Hepatocyte (in vitro differentiated cells): ENCODE measurements at regions not wholly inside any gene's neighbourhood (a gene's known extent, or its start where the extent isn't known, plus 50 kb on each side); places are given as distances from the start of the nearest gene placed in this dataset.

ENCODE experiments used
- DNase-seq: peaks from one replicate; pipeline ENCODE4 v3.0.0-alpha.2; 2016; ENCODE audit warnings: low spot score
- H2AFZ ChIP-seq: fragments of 200-600 bp; sonication (generic); 2 replicates; pipeline ENCODE4 v1.6.0; 2016; ENCODE audit warnings: antibody characterized with exemption, mild to moderate bottlenecking
- H3K27ac ChIP-seq: fragments of 200-600 bp; sonication (generic); 2 replicates; pipeline ENCODE4 v1.5.1; 2016; ENCODE audit warnings: mild to moderate bottlenecking
- H3K27me3 ChIP-seq: fragments of 200-600 bp; sonication (generic); 2 replicates; pipeline ENCODE4 v1.6.1; 2016
- H3K36me3 ChIP-seq: fragments of 200-600 bp; sonication (generic); replicated peaks from 2 replicates; pipeline ENCODE4 v1.5.1; 2016; ENCODE audit warnings: low read depth; ENCODE audit not compliant: insufficient read depth
- H3K4me1 ChIP-seq: fragments of 200-600 bp; sonication (generic); 2 replicates; pipeline ENCODE4 v1.5.1; 2016; ENCODE audit warnings: mild to moderate bottlenecking, moderate library complexity; ENCODE audit not compliant: insufficient read depth
- H3K4me2 ChIP-seq: fragments of 200-600 bp; sonication (generic); 2 replicates; pipeline ENCODE4 v1.6.0; 2016
- H3K4me3 ChIP-seq: fragments of 200-600 bp; sonication (generic); 2 replicates; pipeline ENCODE4 v1.5.1; 2016; ENCODE audit warnings: mild to moderate bottlenecking
- H3K79me2 ChIP-seq: fragments of 200-600 bp; sonication (generic); 2 replicates; pipeline ENCODE4 v1.6.0; 2017; ENCODE audit warnings: mild to moderate bottlenecking
- H3K9me2 ChIP-seq: fragments of 200-600 bp; sonication (generic); replicated peaks from 2 replicates; pipeline ENCODE4 v1.6.0; 2017; ENCODE audit warnings: mild to moderate bottlenecking; ENCODE audit not compliant: insufficient read depth
- H3K9me3 ChIP-seq: fragments of 200-600 bp; sonication (generic); 2 replicates; pipeline ENCODE4 v1.5.1; 2016; ENCODE audit warnings: low read depth, mild to moderate bottlenecking
- H4K20me1 ChIP-seq: fragments of 200-600 bp; sonication (generic); 2 replicates; pipeline ENCODE4 v1.6.0; 2016; ENCODE audit warnings: mild to moderate bottlenecking; ENCODE audit not compliant: insufficient read depth, poor library complexity, severe bottlenecking
- CTCF ChIP-seq: fragments of 200-600 bp; sonication (generic); IDR thresholded peaks from 2 replicates; pipeline ENCODE4 v1.5.1; 2016; ENCODE audit warnings: antibody characterized with exemption, mild to moderate bottlenecking; ENCODE audit not compliant: poor library complexity
- EZH2 ChIP-seq: fragments of 200-600 bp; sonication (generic); IDR thresholded peaks from 2 replicates; pipeline ENCODE4 v1.6.1; 2016; ENCODE audit warnings: antibody characterized with exemption, mild to moderate bottlenecking, borderline replicate concordance
- EZH2phosphoT487 ChIP-seq: fragments of 200-600 bp; sonication (generic); IDR thresholded peaks from one replicate; pipeline ENCODE4 v1.6.1; 2018; ENCODE audit warnings: antibody characterized with exemption, mild to moderate bottlenecking, low read depth, moderate library complexity; ENCODE audit not compliant: unreplicated experiment, severe bottlenecking
- WGBS: methylation state at CpG from one replicate; pipeline ENCODE4 v1.1.6; 2016; ENCODE audit warnings: low lambda C conversion rate; ENCODE audit errors: missing lambda C conversion rate; 5-methylcytosine and 5-hydroxymethylcytosine counted together

- Histone ChIP-seq H3K27me3 (no peaks in the 10 kb centered on the region), H3K9me3 (no peaks in the 10 kb centered on the region), H3K36me3 (no peaks in the 10 kb centered on the region), H3K4me2 (no peak overlapping the region), H3K79me2 (no peaks in the 10 kb centered on the region), H4K20me1 (no peaks in the 10 kb centered on the region), H3K4me3 (no peak overlapping the region), H2AFZ (no peak overlapping the region), H3K4me1 (peaks cover 29% of the 10 kb centered on the region), H3K27ac (no peak overlapping the region), H3K9me2 (no peaks in the 10 kb centered on the region)
- no peak for DNase-seq
- whole genome bisulfite sequencing: 56% methylated on average over 2 of the region's 2 CpGs
- TF ChIP-seq CTCF: no peak
- TF ChIP-seq EZH2phosphoT487: no peak
- TF ChIP-seq EZH2: no peak
These were observed 149.0 kb upstream of the SGK1 start for GRCh38 chr6:134466771-134467525.

GRCh38 chr6:134464690-134465411, 146.9 kb upstream of the SGK1 start:
- no peak for DNase-seq
- no peaks in the 10 kb centered on the region for H3K9me3 ChIP-seq
- no peak overlapping the region for H3K4me2 ChIP-seq
- H3K27me3 ChIP-seq: no peaks in the 10 kb centered on the region
- no peaks in the 10 kb centered on the region for H3K9me2 ChIP-seq
- no peaks in the 10 kb centered on the region for H3K79me2 ChIP-seq
- H3K36me3 ChIP-seq: no peaks in the 10 kb centered on the region
- no peaks in the 10 kb centered on the region for H4K20me1 ChIP-seq
- no peak overlapping the region for H3K4me3 ChIP-seq
- WGBS: 88% methylated on average over 9 of the region's 9 CpGs
- H3K27ac ChIP-seq: no peak overlapping the region
- no peak overlapping the region for H2AFZ ChIP-seq
- TF ChIP-seq CTCF (no peak), EZH2phosphoT487 (no peak), EZH2 (no peak)
- H3K4me1 ChIP-seq: peaks cover 29% of the 10 kb centered on the region

- Histone ChIP-seq H3K4me2 (no peak overlapping the region), H3K4me1 (no peaks in the 10 kb centered on the region), H3K4me3 (no peak overlapping the region), H3K79me2 (no peaks in the 10 kb centered on the region), H3K9me2 (no peaks in the 10 kb centered on the region), H3K27ac (no peak overlapping the region), H3K27me3 (no peaks in the 10 kb centered on the region), H2AFZ (no peak overlapping the region), H4K20me1 (no peaks in the 10 kb centered on the region), H3K36me3 (no peaks in the 10 kb centered on the region), H3K9me3 (no peaks in the 10 kb centered on the region)
- WGBS: 62% methylated on average over 7 of the region's 7 CpGs
- no peak for TF ChIP-seq EZH2
- no peak for DNase-seq
These were observed 141.1 kb upstream of the SGK1 start for GRCh38 chr6:134458857-134459657.

- no peaks in the 10 kb centered on the region for H3K36me3 ChIP-seq
- no peaks in the 10 kb centered on the region for H3K9me2 ChIP-seq
- H3K27ac ChIP-seq: no peak overlapping the region
- no peak overlapping the region for H2AFZ ChIP-seq
- H3K27me3 ChIP-seq: no peaks in the 10 kb centered on the region
- no peak overlapping the region for H3K4me3 ChIP-seq
- no peak for DNase-seq
- H3K4me1 ChIP-seq: no peaks in the 10 kb centered on the region
- no peaks in the 10 kb centered on the region for H3K79me2 ChIP-seq
- no peaks in the 10 kb centered on the region for H3K9me3 ChIP-seq
- TF ChIP-seq EZH2phosphoT487: no peak
- TF ChIP-seq EZH2: no peak
- TF ChIP-seq CTCF: no peak
- no peaks in the 10 kb centered on the region for H4K20me1 ChIP-seq
- H3K4me2 ChIP-seq: no peak overlapping the region
- 79% methylated on average over 5 of the region's 5 CpGs for WGBS
These were observed 140.0 kb upstream of the SGK1 start for GRCh38 chr6:134457941-134458340.
